PC-3 (cell line): ENCODE measurements at regions not wholly inside any gene's neighbourhood (a gene's known extent, or its start where the extent isn't known, plus 50 kb on each side); places are given as distances from the start of the nearest gene placed in this dataset.

Experiments used
- CTCF ChIP-seq: fragments of 300-600 bp; sonication (generic); conservative IDR thresholded peaks from 2 replicates; pipeline ENCODE4 v1.5.1; 2017; ENCODE audit warnings: antibody characterized with exemption, low read depth, mild to moderate bottlenecking, low read length
- EZH2 ChIP-seq: fragments of 300-600 bp; sonication (generic); IDR thresholded peaks from one replicate; pipeline ENCODE4 v1.6.1; 2017; ENCODE audit warnings: antibody characterized with exemption, mild to moderate bottlenecking, low read length; ENCODE audit not compliant: unreplicated experiment
- EZH2phosphoT487 ChIP-seq: fragments of 300-600 bp; sonication (generic); IDR thresholded peaks from 2 replicates; pipeline ENCODE4 v1.6.1; 2018; ENCODE audit warnings: mild to moderate bottlenecking, antibody characterized with exemption, low read length, borderline replicate concordance

GRCh38 chr3:182214416-182214815 lies 502.7 kb downstream of the SOX2 start:
- TF ChIP-seq CTCF (no peak), EZH2phosphoT487 (no peak), EZH2 (no peak)
